H9 (cell line): ENCODE measurements at regions not wholly inside any gene's neighbourhood (a gene's known extent, or its start where the extent isn't known, plus 50 kb on each side); places are given as distances from the start of the nearest gene placed in this dataset.

Experiments used
- DNase-seq: peaks from one replicate; pipeline ENCODE4 v3.0.0-alpha.2; 2017
- H2AFZ ChIP-seq: one replicate; pipeline ENCODE4 v1.6.1; 2013; ENCODE audit warnings: mild to moderate bottlenecking, low read length, control low read depth, moderate library complexity
- H2AK5ac ChIP-seq: 2 replicates; pipeline ENCODE4 v1.6.1; 2013; ENCODE audit warnings: low read length, control low read depth, mixed read lengths; ENCODE audit not compliant: insufficient read length
- H2BK120ac ChIP-seq: one replicate; pipeline ENCODE4 v1.6.1; 2013; ENCODE audit warnings: low read depth, mild to moderate bottlenecking, low read length, control low read depth, inconsistent platforms; ENCODE audit not compliant: poor library complexity, severe bottlenecking
- H2BK12ac ChIP-seq: 2 replicates; pipeline ENCODE4 v1.6.1; 2013; ENCODE audit warnings: low read length, control low read depth, mixed read lengths, low read depth; ENCODE audit not compliant: insufficient read length
- H2BK15ac ChIP-seq: 2 replicates; pipeline ENCODE4 v1.6.1; 2013; ENCODE audit warnings: low read depth, low read length, control low read depth
- H2BK20ac ChIP-seq: one replicate; pipeline ENCODE4 v1.6.1; 2013; ENCODE audit warnings: low read depth, mild to moderate bottlenecking, low read length, control low read depth, inconsistent platforms; ENCODE audit not compliant: poor library complexity, severe bottlenecking
- H2BK5ac ChIP-seq: 2 replicates; pipeline ENCODE4 v1.6.1; 2013; ENCODE audit warnings: low read length, control low read depth, mixed read lengths; ENCODE audit not compliant: insufficient read length
- H3K14ac ChIP-seq: 2 replicates; pipeline ENCODE4 v1.6.1; 2013; ENCODE audit warnings: low read length, control low read depth; ENCODE audit not compliant: insufficient read depth
- H3K18ac ChIP-seq: 2 replicates; pipeline ENCODE4 v1.6.1; 2013; ENCODE audit warnings: low read depth, mild to moderate bottlenecking, mixed read lengths, low read length, control low read depth; ENCODE audit not compliant: insufficient read length
- H3K23ac ChIP-seq: 2 replicates; pipeline ENCODE4 v1.6.1; 2013; ENCODE audit warnings: low read length, control low read depth, mixed read lengths, low read depth; ENCODE audit not compliant: insufficient read length
- H3K23me2 ChIP-seq: 2 replicates; pipeline ENCODE4 v1.6.1; 2013; ENCODE audit warnings: low read depth, mild to moderate bottlenecking, mixed read lengths, low read length, control low read depth; ENCODE audit not compliant: insufficient read length, poor library complexity, severe bottlenecking
- H3K27ac ChIP-seq: 2 replicates; pipeline ENCODE4 v1.5.1; 2013; ENCODE audit warnings: low read length, control low read depth, mixed read lengths, low read depth; ENCODE audit not compliant: insufficient read length
- H3K27me3 ChIP-seq: 2 replicates; pipeline ENCODE4 v1.6.1; 2013; ENCODE audit warnings: low read length, control low read depth, inconsistent platforms; ENCODE audit not compliant: insufficient read depth
- H3K4ac ChIP-seq: 2 replicates; pipeline ENCODE4 v1.6.1; 2013; ENCODE audit warnings: low read depth, mild to moderate bottlenecking, control low read depth, inconsistent platforms, low read length, moderate library complexity
- H3K4me1 ChIP-seq: 2 replicates; pipeline ENCODE4 v1.6.1; 2013; ENCODE audit warnings: low read length, control low read depth, inconsistent platforms; ENCODE audit not compliant: insufficient read depth
- H3K4me2 ChIP-seq: 2 replicates; pipeline ENCODE4 v1.6.1; 2013; ENCODE audit warnings: low read length, control low read depth, mixed read lengths; ENCODE audit not compliant: insufficient read length, insufficient read depth
- H3K56ac ChIP-seq: 2 replicates; pipeline ENCODE4 v1.6.1; 2013; ENCODE audit warnings: low read depth, mild to moderate bottlenecking, mixed read lengths, low read length, control low read depth; ENCODE audit not compliant: insufficient read length
- H3K79me1 ChIP-seq: 2 replicates; pipeline ENCODE4 v1.6.1; 2013; ENCODE audit warnings: low read depth, mild to moderate bottlenecking, moderate library complexity, low read length, control low read depth, inconsistent platforms; ENCODE audit not compliant: insufficient read depth, poor library complexity, severe bottlenecking
- H3K79me2 ChIP-seq: 2 replicates; pipeline ENCODE4 v1.6.1; 2013; ENCODE audit warnings: low read length, control low read depth, inconsistent platforms; ENCODE audit not compliant: insufficient read depth
- H3K9ac ChIP-seq: 2 replicates; pipeline ENCODE4 v1.6.1; 2013; ENCODE audit warnings: low read length, control low read depth, mixed read lengths; ENCODE audit not compliant: insufficient read length; ENCODE audit errors: extremely low read depth
- H3K9me3 ChIP-seq: one replicate; pipeline ENCODE4 v1.6.1; 2013; ENCODE audit warnings: low read depth, low read length, inconsistent platforms; ENCODE audit not compliant: control insufficient read depth
- H3T11ph ChIP-seq: one replicate; pipeline ENCODE4 v1.6.1; 2013; ENCODE audit warnings: mild to moderate bottlenecking, low read length, control low read depth, inconsistent platforms
- H4K20me1 ChIP-seq: one replicate; pipeline ENCODE4 v1.6.1; 2013; ENCODE audit not compliant: control insufficient read depth, insufficient read length, insufficient read depth
- H4K5ac ChIP-seq: 2 replicates; pipeline ENCODE4 v1.6.1; 2013; ENCODE audit warnings: low read depth, mild to moderate bottlenecking, mixed read lengths, low read length, control low read depth; ENCODE audit not compliant: insufficient read length
- H4K8ac ChIP-seq: replicated peaks from 2 replicates; pipeline ENCODE4 v1.6.1; 2013; ENCODE audit warnings: low read length, control low read depth, mixed read lengths, low read depth; ENCODE audit not compliant: insufficient read length
- H4K91ac ChIP-seq: 2 replicates; pipeline ENCODE4 v1.6.1; 2013; ENCODE audit warnings: low read depth, mild to moderate bottlenecking, moderate library complexity, mixed read lengths, low read length, control low read depth; ENCODE audit not compliant: insufficient read length
- H3K27ac Mint-ChIP-seq, 3 experiments: 2 replicates in 2 of 3; 3 replicates in 1 of 3; pipeline ENCODE4 v1.8.0; 2020 to 2021; ENCODE audit warnings: mixed read lengths in 3 of 3, mild to moderate bottlenecking in 1 of 3, moderate library complexity in 1 of 3
- H3K27me3 Mint-ChIP-seq: 2 replicates; pipeline ENCODE4 v1.8.0; 2021; ENCODE audit warnings: low read depth, mild to moderate bottlenecking, moderate library complexity, mixed read lengths
- H3K36me3 Mint-ChIP-seq, 3 experiments: 2 replicates in 2 of 3; 3 replicates in 1 of 3; pipeline ENCODE4 v1.8.0; 2020 to 2021; ENCODE audit warnings: low read depth in 3 of 3, mixed read lengths in 3 of 3; ENCODE audit not compliant: insufficient read depth in 1 of 3
- H3K4me1 Mint-ChIP-seq, 2 experiments: 2 replicates each; pipeline ENCODE4 v1.8.0; 2020; ENCODE audit warnings: mixed read lengths in 2 of 2
- H3K4me3 Mint-ChIP-seq, 2 experiments: 2 replicates in 1 of 2; 3 replicates in 1 of 2; pipeline ENCODE4 v1.8.0; 2020 to 2021; ENCODE audit warnings: mild to moderate bottlenecking in 2 of 2, mixed read lengths in 2 of 2, moderate library complexity in 1 of 2
- H3K9me3 Mint-ChIP-seq, 2 experiments: 2 replicates in 1 of 2; 3 replicates in 1 of 2; pipeline ENCODE4 v1.8.0; 2020; ENCODE audit warnings: mild to moderate bottlenecking in 2 of 2, mixed read lengths in 2 of 2, moderate library complexity in 1 of 2
- WGBS: extraction: QIAGEN DNeasy Blood & Tissue Kit; methylation state at CpG from one replicate; pipeline ENCODE4 v1.1.7; 2013; ENCODE audit warnings: missing lambda C conversion rate, low lambda C conversion rate, mixed read lengths; ENCODE audit not compliant: insufficient read length; ENCODE audit errors: extremely low coverage; 5-methylcytosine and 5-hydroxymethylcytosine counted together
- TF ChIP-seq, protein P1 (sequence below): fragments of 200-600 bp; sonication (generic); conservative IDR thresholded peaks from 3 replicates; pipeline ENCODE4 v1.8.0; 2021; ENCODE audit warnings: antibody characterized with exemption, mild to moderate bottlenecking

DNA sequence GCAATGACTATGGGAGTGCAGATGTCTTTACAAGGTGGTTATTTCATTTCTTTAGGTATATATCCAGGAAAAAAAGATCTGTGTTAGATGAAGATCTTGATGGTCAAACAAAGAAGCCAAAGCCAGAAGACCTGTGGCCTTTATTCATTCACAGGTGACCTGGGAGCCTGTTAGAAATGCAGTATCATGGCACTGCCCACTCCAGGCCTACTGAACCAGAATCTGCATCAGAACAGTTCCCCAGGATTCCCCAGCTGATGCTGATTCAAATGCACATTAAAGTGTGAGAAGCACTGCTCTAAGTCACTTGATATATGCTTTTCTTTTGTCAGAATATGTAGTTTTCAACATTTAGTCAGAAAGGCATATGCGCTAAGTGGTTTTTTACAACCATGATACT, 251.1 kb downstream of the IPMK start:
- Mint-ChIP-seq H3K9me3 (peaks cover 46 to 51% of the 10 kb centered on the region in 2 experiments), H3K27ac (peak overlapping the region in 1 of 3 experiments; percentile 12; a peak in 2 of 7 replicates), H3K4me1 (peaks cover 20 to 34% of the 10 kb centered on the region in 2 experiments), H3K4me3 (no peak overlapping the region), H3K27me3 (no peaks in the 10 kb centered on the region; the same call in 1 of the 2 replicates), H3K36me3 (peaks cover 16 to 64% (median 18%) of the 10 kb centered on the region in 3 experiments)
- no peak overlapping the region for H2BK15ac ChIP-seq
- no peak overlapping the region for H2BK120ac ChIP-seq
- no peak overlapping the region for H2BK12ac ChIP-seq
- WGBS: no CpG with 5 or more reads among the region's 1 CpG
- no peak overlapping the region for H2BK5ac ChIP-seq
- no peak overlapping the region for H4K8ac ChIP-seq
- TF ChIP-seq, protein P1, sequence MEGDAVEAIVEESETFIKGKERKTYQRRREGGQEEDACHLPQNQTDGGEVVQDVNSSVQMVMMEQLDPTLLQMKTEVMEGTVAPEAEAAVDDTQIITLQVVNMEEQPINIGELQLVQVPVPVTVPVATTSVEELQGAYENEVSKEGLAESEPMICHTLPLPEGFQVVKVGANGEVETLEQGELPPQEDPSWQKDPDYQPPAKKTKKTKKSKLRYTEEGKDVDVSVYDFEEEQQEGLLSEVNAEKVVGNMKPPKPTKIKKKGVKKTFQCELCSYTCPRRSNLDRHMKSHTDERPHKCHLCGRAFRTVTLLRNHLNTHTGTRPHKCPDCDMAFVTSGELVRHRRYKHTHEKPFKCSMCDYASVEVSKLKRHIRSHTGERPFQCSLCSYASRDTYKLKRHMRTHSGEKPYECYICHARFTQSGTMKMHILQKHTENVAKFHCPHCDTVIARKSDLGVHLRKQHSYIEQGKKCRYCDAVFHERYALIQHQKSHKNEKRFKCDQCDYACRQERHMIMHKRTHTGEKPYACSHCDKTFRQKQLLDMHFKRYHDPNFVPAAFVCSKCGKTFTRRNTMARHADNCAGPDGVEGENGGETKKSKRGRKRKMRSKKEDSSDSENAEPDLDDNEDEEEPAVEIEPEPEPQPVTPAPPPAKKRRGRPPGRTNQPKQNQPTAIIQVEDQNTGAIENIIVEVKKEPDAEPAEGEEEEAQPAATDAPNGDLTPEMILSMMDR: no peak
- H3K14ac ChIP-seq: no peak overlapping the region
- H2BK20ac ChIP-seq: no peak overlapping the region
- H3K9ac ChIP-seq: no peak overlapping the region
- no peak overlapping the region for H3K4me2 ChIP-seq
- no peak overlapping the region for H3K4ac ChIP-seq
- no peak overlapping the region for H2AFZ ChIP-seq
- H4K5ac ChIP-seq: no peak overlapping the region
- DNase-seq: peak; percentile 30
- no peak overlapping the region for H3K18ac ChIP-seq
- H3K9me3 ChIP-seq: peaks cover 5% of the 10 kb centered on the region
- no peak overlapping the region for H3K23ac ChIP-seq
- H3K79me2 ChIP-seq: no peaks in the 10 kb centered on the region
- H3K56ac ChIP-seq: no peak overlapping the region
- H3K79me1 ChIP-seq: no peaks in the 10 kb centered on the region
- H3K23me2 ChIP-seq: no peaks in the 10 kb centered on the region
- H3T11ph ChIP-seq: no peak overlapping the region
- H2AK5ac ChIP-seq: no peak overlapping the region
- no peaks in the 10 kb centered on the region for H4K20me1 ChIP-seq
- no peaks in the 10 kb centered on the region for H3K27me3 ChIP-seq
- H4K91ac ChIP-seq: no peak overlapping the region
- no peak overlapping the region for H3K27ac ChIP-seq
- H3K4me1 ChIP-seq: no peaks in the 10 kb centered on the region
